ENCODE measurements at regions not wholly inside any gene's neighbourhood (a gene's known extent, or its start where the extent isn't known, plus 50 kb on each side); places are given as distances from the start of the nearest gene placed in this dataset.

DNA sequence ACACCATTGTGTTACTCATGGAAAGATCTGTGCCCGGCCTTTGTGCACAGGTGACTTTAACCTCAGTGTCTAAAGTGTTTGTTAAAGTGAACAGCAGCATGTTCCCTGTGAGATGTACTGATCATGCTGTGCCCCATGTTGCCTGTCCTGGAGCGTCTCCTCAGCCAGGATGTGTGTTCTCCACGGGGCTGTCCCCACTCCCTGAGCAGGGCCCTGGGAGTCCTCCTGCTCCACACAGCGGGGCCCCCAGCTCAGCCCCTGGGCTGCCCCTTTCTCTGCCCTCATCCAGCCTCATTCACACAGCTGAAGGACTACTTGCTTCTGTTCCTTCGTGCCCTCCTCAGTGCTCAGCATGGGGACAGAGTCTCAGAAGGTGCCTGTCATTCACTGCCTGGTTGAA lies 131.5 kb downstream of the SLC38A6 start:
- no peaks in the 10 kb centered on the region for H3K79me2 ChIP-seq (ENCODE audit: control insufficient read depth in 1 of 2, insufficient read depth in 2 of 2, low read length in 2 of 2)
- no peak for DNase-seq (ENCODE audit: low read depth in 1 of 2, low spot score in 2 of 2)
- peak overlapping the region; percentile 60; the same call in 1 of the 2 replicates for H3K18ac ChIP-seq (ENCODE audit: extremely low read depth, low read length)
- no peak overlapping the region for H3K27ac ChIP-seq (ENCODE audit: low read depth, low read length)
- no peaks in the 10 kb centered on the region for H3K79me1 ChIP-seq (ENCODE audit: low read depth, low read length)
- no peak overlapping the region for H3K4me3 ChIP-seq (ENCODE audit: extremely low read depth in 1 of 4, insufficient read depth in 2 of 4, low read depth in 3 of 4, low read length in 4 of 4)
- peaks cover 2 to 5% (median 4%) of the 10 kb centered on the region in 4 experiments; a peak in 4 of 7 replicates for H3K4me1 ChIP-seq (replicated peaks in 1 of 4; ENCODE audit: control insufficient read depth in 3 of 4, insufficient read depth in 4 of 4, low read length in 3 of 4)
- H3K4me2 ChIP-seq (ENCODE audit: insufficient read depth in 1 of 2, low read depth in 2 of 2, low read length in 2 of 2), result no peak overlapping the region
- H2AFZ ChIP-seq (ENCODE audit: low read length), result no peak overlapping the region
- no peaks in the 10 kb centered on the region for H3K23me2 ChIP-seq (ENCODE audit: low read depth, low read length)
- H2BK12ac ChIP-seq (ENCODE audit: low read depth, low read length), result peak overlapping the region; percentile 87; the same call in 1 of the 2 replicates
- H3K4ac ChIP-seq (replicated peaks; ENCODE audit: insufficient read length, low read depth, low read length), result peak overlapping the region; percentile 63
- peak overlapping the region; percentile 90; the same call in 1 of the 2 replicates for H2BK20ac ChIP-seq (ENCODE audit: low read length)
- no peak overlapping the region for H2BK120ac ChIP-seq (replicated peaks; ENCODE audit: low read depth, low read length)
- POLR2A ChIA-PET (ENCODE audit: partially characterized antibody), result interaction anchor here (0.6 to 1.6 kb wide), 2 partner anchors 10 to 613 kb away, joined by 3 to 4 read pairs; no protein-coding TSS in a partner anchor
- CTCF ChIA-PET (ENCODE audit: partially characterized antibody), result no interaction called here
- H4K91ac ChIP-seq (replicated peaks; ENCODE audit: insufficient read length, low read length), result peak overlapping the region; percentile 63
- H3K56ac ChIP-seq (replicated peaks; ENCODE audit: insufficient read length, low read depth, low read length), result no peak overlapping the region
- peak overlapping the region; percentile 81 for H2BK15ac ChIP-seq (ENCODE audit: low read length)
- H3K9me3 ChIP-seq (ENCODE audit: insufficient read depth in 2 of 2, low read depth in 1 of 2, low read length in 1 of 2), result peaks cover 12 to 17% of the 10 kb centered on the region in 2 experiments; a peak in 2 of 4 replicates
- H3K27me3 ChIP-seq (replicated peaks in 1 of 4; ENCODE audit: control insufficient read depth in 3 of 4, extremely low read depth in 1 of 4, insufficient read depth in 3 of 4, low read length in 3 of 4), result no peaks in the 10 kb centered on the region; a peak in 1 of 7 replicates
- H4K5ac ChIP-seq (ENCODE audit: insufficient read length, low read depth, low read length), result no peak overlapping the region
- H2BK5ac ChIP-seq (ENCODE audit: low read depth, low read length), result 0 out of 2 replicates have a peak overlapping the region, but pooled peaks have one; percentile 60
- H3K23ac ChIP-seq (ENCODE audit: insufficient read length), result no peak overlapping the region
- H3K36me3 ChIP-seq (ENCODE audit: control insufficient read depth in 2 of 4, insufficient read depth in 4 of 4, low read length in 3 of 4), result peaks cover 0 to 3% (median 1%) of the 10 kb centered on the region in 4 experiments; a peak in 1 of 8 replicates
- H3K14ac ChIP-seq (ENCODE audit: insufficient read length), result no peak overlapping the region
- H4K20me1 ChIP-seq (replicated peaks in 1 of 2; ENCODE audit: control insufficient read depth in 1 of 2, insufficient read depth in 2 of 2, low read length in 2 of 2), result no peaks in the 10 kb centered on the region
- H4K8ac ChIP-seq (ENCODE audit: extremely low read depth, insufficient read depth, low read length), result no peak overlapping the region
- WGBS, 2 experiments (ENCODE audit: extremely low coverage in 1 of 2, insufficient coverage in 1 of 2, insufficient read length in 1 of 2, insufficient replicate concordance in 2 of 2, low coverage in 1 of 2, low lambda C conversion rate in 2 of 2, missing lambda C conversion rate in 1 of 2), result 77% methylated on average over 5 of the region's 5 CpGs; no CpG with 5 or more reads in 1 of the 2 experiments
- H2AK5ac ChIP-seq (ENCODE audit: low read depth, low read length), result 0 out of 2 replicates have a peak overlapping the region, but pooled peaks have one; percentile 82
- FAIRE-seq, result no peak
- no peak overlapping the region for H3K9ac ChIP-seq (replicated peaks in 1 of 4; ENCODE audit: extremely low read depth in 1 of 4, low read depth in 3 of 4, low read length in 3 of 4)
- TF ChIP-seq GABPA (IDR thresholded peaks at IDR 0.05; ENCODE audit: borderline replicate concordance, insufficient read depth, low read length) (no peak), CEBPB (IDR thresholded peaks at IDR 0.05; ENCODE audit: low read depth, low read length) (no peak), SIRT6 (IDR thresholded peaks at IDR 0.05; ENCODE audit: low read length) (no peak), CREB1 (IDR thresholded peaks at IDR 0.05) (no peak), POLR2A (IDR thresholded peaks at IDR 0.05; ENCODE audit: control extremely low read depth in 1 of 2, low read depth in 2 of 2, low read length in 2 of 2) (no peak), TCF12 (IDR thresholded peaks at IDR 0.05; ENCODE audit: low read depth, low read length) (no peak), CHD2 (IDR thresholded peaks at IDR 0.05; ENCODE audit: low read length) (no peak), RAD21 (IDR thresholded peaks at IDR 0.05 in 1 of 2, conservative IDR thresholded peaks at IDR 0.05 in 1 of 2; ENCODE audit: low read depth in 2 of 2, low read length in 2 of 2) (no peak), RBBP5 (IDR thresholded peaks at IDR 0.05; ENCODE audit: borderline replicate concordance, low read depth, low read length) (no peak), TAF7 (optimal IDR thresholded peaks at IDR 0.05; ENCODE audit: borderline replicate concordance, low read depth, low read length) (no peak), PHF8 (conservative IDR thresholded peaks at IDR 0.05; ENCODE audit: low read depth, low read length) (no peak), BCL11A (IDR thresholded peaks at IDR 0.05; ENCODE audit: low read depth in 2 of 2, low read length in 2 of 2) (no peak)
